HG02870 (cell line): ENCODE measurements at regions not wholly inside any gene's neighbourhood (a gene's known extent, or its start where the extent isn't known, plus 50 kb on each side); places are given as distances from the start of the nearest gene placed in this dataset.
"Not testable (repeated sequence)": the region's sequence is repeated elsewhere in the genome, so short reads cannot be mapped to it uniquely, and the experiment has no call there.

ENCODE experiments used
- ATAC-seq: cut with Tn5 transposase; IDR thresholded peaks from one replicate; pipeline ENCODE4 v1.9.1; 2021; ENCODE audit warnings: mild to moderate bottlenecking, moderate library complexity; ENCODE audit not compliant: unreplicated experiment

DNA sequence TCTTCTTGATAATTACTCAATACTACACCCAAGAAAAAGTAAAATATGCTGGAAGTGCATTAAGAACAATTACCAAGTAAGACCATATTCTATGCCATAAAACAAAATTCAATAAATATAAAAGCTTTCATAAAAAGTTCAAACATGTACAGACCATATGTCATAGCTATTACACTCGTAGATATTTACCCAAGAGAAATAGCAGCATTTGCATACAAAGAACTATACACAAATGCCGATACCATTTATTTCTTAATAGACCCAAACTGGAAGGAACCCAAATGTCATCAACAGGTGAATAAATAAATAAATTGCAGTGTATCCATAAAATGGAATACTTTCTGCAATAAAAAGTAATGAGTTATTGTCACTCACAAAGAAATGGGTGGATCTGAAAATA, 78.3 kb upstream of the SLC16A7 start:
- ATAC-seq, result no peak

DNA sequence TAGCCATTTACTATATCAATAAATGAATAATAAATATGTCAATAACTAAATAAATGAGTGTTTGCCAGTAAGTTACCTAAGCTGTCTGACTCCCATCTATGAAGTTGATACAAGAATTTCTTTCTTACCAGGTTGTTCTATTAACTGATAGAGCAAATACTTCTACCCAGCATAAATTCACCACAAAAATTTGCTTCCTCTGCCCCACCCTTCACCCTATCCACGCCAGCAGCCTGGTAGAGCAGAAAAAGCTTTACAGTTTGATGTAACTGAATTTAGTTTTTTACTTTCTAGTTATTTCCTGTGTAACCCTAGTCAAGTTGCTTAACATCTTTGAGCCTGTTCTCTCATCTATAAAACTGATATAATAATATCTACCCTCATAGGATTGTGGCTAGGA, 94.9 kb upstream of the SLC16A7 start:
- ATAC-seq, result no peak

DNA sequence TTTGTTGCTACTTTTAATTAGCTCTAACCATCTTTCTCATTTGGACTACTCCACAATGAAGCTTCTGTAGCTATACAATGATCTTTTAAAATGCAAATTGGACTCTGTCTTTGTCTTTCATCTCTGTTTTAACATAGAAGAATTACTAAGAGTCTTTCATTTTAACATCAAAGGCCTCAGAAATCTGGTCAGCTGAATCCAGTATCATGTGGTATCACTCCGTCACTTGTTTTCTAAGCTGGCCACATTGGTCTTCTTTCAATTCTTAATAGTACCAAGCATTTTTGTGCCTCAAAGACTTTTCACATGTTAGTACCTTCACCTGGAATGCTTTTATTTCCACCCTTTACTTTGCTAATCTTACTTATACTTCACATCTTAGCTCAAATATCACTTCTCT, 95.5 kb upstream of the SLC16A7 start:
- ATAC-seq, result no peak

- peak; percentile 71 for ATAC-seq
Observed at GRCh38 chr12:59499774-59500173, 96.1 kb upstream of the SLC16A7 start.

DNA sequence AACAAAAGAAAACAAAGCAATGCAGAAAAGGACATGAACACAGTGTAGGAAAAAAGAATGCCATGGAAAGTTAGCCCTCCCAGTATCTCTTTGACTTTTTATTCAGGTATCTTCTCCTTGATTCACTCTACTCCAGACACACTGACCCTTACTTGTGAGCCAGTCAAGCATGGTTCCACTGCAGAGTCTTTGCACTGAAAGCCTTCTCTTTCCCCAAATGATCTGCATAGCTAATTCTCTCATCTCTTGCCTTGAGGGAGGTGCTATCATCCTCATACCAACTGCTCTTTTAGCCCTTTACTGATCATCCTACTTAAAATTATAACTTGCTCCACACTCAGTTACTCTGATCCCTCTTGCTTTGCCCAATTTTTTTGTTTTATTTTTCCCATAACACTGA, 101.2 kb upstream of the SLC16A7 start:
- ATAC-seq, result no peak

DNA sequence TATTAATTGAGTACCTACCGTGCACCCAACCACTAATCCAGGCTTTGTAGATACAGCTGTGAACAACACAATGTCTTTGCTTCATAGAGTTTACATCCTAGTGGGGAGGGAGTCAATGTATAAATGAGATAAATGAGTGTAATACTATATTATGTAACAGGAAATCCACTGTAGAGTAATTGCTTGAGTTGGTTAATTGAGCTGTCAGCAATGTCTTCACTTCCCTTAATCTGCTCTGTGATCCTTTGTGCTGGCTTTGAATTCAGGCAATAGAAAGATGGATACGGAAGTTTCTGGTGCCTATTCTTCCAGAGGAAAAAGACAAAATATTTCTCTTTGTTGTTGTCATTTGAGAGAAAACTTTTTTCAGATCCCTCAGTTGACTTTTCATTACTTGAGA, 104.0 kb upstream of the SLC16A7 start:
- ATAC-seq, result no peak

DNA sequence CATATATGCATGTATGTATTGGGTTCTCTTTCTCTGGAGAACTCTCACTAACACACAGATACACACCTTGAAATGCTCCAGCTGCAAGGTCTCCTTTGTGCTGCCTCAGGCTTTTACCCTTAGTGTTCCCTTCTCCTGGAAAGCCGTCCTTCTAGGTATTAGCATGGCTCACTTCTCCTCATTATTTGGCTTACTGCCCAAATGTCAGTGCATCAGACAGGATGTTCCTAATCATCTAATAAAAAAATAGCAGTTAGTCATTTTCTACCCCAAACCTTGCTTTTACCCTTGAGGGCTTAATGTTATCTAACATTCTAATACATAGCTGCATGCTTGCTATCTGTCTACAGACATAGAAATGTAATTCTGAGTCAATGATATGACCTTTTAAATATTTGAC, 109.0 kb upstream of the SLC16A7 start:
- no peak for ATAC-seq

DNA sequence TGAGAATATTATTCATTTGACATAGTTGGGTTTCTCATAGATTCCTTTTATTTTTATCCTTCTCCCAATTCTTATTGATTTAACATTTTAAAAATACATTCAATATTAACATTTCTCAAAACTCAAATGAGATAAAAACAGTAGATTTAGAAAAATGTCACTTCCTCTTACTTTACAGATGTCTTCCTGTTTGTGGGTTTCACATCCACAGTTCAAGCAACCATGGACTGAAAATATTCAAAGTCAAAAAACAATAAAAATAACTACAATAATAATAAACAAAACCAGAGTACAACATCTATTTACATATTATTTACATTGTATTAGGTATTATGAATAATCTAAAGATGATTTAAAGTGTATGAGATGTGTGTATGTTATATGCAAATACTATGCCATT, 111.3 kb upstream of the SLC16A7 start:
- no peak for ATAC-seq

- not testable (repeated sequence) for ATAC-seq
Observed at GRCh38 chr12:59474236-59474635, 121.6 kb upstream of the SLC16A7 start.

GRCh38 chr12:59472273-59472672, 123.6 kb upstream of the SLC16A7 start:
- no peak for ATAC-seq

GRCh38 chr12:59459966-59460660, 135.7 kb upstream of the SLC16A7 start:
- no peak for ATAC-seq

- ATAC-seq, result no peak
Observed at GRCh38 chr12:59453475-59453874, 142.4 kb upstream of the SLC16A7 start.

DNA sequence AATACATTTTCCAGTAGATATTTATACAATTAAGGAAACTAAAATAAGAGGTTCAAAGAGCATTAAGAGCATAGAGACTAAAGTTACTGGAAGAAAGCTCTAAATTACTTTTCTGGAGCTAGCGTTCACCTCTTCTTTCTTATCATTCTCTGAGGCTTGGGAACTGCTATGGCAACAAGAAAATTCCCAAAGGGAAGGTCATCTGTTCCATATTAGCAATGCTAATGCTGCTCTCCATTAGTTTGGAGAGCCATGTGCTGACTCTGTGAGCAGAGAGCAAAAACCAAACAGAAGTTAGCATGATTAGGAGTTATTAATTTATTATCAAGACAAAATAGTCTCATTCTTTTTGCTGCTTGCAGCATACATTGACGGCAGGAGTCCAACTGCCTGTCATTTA, 143.1 kb upstream of the SLC16A7 start:
- no peak for ATAC-seq

- ATAC-seq, result no peak
Observed at GRCh38 chr12:59452259-59452658, 143.6 kb upstream of the SLC16A7 start.

DNA sequence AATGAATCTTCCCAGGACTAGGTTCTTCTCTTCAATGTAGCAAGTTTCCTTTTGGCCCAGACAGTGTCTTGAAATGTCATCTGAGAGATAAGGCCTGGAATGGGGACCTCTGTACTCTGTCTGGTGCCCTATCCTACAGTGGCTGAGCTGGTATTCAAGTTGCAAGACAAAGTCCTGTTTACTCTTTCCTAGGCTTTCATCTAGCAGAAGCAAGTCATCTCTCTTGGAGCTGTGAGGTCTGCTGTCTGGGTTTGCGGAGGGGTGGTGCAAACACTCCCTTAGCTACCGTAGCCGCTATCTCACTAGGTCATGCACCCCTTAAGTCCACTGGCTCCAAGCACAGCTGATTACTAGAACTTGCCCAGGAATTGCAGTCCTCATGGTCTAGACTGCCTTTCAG, 149.7 kb upstream of the SLC16A7 start:
- ATAC-seq, result no peak

DNA sequence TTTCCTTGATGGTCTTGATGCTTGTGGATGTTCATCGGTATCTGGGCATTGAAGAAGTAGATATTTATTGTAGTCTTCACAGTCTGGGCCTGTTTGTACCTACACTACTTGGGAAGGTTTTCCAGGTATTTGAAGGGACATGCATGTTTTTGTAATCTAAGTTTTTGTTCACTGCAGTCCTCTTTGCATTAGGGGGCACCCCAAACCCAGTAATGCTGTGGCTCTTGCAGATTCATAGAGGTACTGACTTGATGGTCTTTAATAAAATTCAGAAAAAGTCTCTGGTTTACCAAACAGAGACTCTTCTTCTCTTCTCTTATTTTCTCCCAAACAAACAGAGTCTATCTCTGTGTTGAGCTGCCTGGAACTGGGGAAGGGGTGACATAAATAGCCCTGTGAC, 150.9 kb upstream of the SLC16A7 start:
- no peak for ATAC-seq

- ATAC-seq, result no peak
Observed at GRCh38 chr12:59432057-59432456, 163.8 kb upstream of the SLC16A7 start.

DNA sequence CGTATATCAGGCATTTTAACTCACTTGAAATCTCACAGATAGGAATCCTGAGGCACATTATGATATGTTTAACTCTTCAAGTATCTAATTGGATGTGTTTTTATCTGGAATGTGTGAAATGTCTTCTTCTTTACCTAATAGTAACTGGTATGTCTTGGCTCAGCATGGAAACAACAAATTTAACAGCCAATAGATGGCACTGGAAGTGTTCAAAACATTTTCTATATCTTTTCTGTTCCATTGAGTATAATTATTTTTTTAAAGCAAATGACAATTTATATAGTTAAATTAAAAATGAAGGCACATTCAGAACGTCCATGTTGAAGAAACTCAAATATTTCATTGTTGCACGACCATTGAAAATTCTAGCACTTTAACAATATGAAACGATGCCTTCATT, 164.6 kb upstream of the SLC16A7 start:
- ATAC-seq, result no peak

DNA sequence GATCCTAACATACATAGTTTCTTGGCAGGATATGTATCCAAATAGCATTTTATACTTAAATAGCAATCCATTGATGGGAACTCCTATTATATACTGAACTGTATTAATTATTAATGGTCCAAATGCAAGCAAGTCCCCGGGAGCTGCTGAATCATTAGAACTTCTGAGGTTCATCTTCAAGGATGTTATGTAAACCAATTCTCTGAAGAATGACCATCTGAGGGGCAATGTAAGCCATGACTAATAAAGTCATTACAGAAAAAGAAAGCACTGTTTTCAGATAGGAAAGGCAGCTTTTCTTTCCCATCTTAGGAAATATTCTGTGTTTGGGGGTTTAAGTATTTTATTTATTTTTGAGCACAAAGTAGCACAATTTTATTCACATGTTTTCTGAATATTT, 166.1 kb upstream of the SLC16A7 start:
- no peak for ATAC-seq

DNA sequence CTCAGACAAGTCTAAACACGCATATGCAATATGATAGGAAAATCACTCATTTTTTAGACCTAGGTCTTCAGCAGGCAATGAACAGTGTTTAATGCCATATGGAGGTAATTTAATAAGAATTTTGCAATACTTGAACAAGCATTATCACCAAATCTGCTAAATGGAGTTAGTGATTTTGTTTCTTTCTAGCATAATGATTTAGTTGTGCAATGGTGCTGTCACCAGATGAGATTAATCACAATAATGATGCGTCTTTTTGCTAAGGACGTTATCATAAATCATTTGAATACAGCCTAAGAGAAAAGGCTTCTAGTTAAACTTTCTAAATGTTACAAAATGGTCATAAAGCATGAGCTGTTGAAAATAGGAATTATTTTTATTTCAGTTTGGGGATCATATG, 170.0 kb upstream of the SLC16A7 start:
- ATAC-seq, result no peak

DNA sequence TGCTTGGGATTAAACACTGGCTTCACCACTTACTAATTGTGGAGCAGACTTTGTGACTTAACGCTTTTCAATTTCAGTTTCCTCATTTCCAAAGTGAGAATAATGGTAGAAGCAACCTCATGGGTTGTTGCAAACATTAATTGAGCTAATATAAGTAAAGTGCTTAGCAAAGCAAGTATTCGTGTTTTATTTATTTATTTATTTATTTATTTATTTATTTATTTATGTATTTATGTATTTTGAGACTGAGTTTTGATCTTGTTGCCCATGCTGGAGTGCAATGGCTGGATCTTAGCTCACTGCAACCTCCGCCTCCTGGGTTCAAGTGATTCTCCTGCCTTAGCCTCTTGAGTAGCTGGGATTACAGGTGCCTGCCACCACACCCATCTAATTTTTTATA, 171.2 kb upstream of the SLC16A7 start:
- not testable (repeated sequence) for ATAC-seq

DNA sequence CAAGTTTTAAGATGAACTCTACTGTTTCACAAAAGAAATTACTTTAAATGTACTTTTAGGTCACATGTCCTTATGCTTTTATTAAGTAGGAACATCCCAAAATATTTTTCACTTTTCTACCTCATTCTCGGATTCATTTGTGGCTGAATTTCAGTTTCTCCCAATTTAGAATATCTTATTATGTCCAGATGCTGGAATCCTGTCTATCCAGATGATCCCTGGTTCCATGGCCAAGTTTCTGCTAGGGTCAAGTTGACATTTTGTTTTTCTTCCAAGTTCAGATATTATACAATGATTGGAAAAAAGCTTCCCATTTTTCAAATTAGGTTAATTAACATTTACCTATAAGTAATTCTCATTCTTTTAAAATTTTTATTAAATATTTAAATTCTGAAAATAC, 181.8 kb upstream of the SLC16A7 start:
- ATAC-seq, result no peak

DNA sequence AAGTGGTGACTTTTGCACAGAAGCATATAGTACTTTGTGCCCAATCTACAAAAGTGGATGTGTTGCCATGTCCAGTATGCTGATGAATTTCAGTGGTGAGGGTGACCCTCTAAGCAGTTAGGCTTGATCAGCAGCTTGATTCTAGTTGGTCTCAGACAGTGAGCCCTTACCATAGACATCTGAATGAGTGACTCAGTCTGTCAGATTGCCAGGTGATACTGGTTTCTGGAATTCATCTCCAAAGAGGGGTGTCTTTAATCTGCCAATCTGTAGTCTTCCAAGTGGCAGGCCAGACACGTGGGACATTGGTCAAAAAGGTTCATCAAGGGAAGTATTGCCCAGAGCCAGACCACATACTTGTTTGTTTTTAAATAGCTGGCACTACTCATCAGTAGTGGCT, 187.4 kb upstream of the SLC16A7 start:
- no peak for ATAC-seq
